ENCODE measurements at regions not wholly inside any gene's neighbourhood (a gene's known extent, or its start where the extent isn't known, plus 50 kb on each side); places are given as distances from the start of the nearest gene placed in this dataset.

- TF ChIP-seq CTCF (IDR thresholded peaks at IDR 0.05) (no peak), ZFX (IDR thresholded peaks at IDR 0.05; ENCODE audit: borderline replicate concordance) (no peak)
- H3K27ac ChIP-seq: no peak overlapping the region
Measured at GRCh38 chr5:68793993-68794392, 299.8 kb upstream of the SLC30A5 start.

DNA sequence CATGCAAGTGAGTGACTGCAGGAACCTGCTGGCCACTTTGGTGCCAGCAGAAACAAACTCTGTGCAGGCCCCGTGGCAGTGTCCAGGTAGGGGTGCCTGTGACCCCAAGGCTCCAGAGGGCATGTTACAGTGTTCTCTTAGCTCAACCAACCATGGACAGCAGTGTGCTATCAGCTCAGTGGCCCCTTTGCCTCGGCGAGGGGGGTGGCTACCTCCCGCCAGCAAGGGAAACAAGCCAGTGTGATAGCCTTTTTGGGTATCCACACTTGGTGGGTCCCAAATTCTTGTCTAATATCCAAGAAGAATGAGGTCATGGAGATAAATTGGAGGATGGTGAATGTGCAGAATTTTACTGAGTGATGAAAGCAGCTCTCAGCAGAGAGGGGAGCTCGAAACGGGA is 298.6 kb upstream of the SLC30A5 start:
- no peak for TF ChIP-seq ZFX (IDR thresholded peaks at IDR 0.05; ENCODE audit: borderline replicate concordance)
- no peak for TF ChIP-seq CTCF (IDR thresholded peaks at IDR 0.05)
- no peak overlapping the region for H3K27ac ChIP-seq

DNA sequence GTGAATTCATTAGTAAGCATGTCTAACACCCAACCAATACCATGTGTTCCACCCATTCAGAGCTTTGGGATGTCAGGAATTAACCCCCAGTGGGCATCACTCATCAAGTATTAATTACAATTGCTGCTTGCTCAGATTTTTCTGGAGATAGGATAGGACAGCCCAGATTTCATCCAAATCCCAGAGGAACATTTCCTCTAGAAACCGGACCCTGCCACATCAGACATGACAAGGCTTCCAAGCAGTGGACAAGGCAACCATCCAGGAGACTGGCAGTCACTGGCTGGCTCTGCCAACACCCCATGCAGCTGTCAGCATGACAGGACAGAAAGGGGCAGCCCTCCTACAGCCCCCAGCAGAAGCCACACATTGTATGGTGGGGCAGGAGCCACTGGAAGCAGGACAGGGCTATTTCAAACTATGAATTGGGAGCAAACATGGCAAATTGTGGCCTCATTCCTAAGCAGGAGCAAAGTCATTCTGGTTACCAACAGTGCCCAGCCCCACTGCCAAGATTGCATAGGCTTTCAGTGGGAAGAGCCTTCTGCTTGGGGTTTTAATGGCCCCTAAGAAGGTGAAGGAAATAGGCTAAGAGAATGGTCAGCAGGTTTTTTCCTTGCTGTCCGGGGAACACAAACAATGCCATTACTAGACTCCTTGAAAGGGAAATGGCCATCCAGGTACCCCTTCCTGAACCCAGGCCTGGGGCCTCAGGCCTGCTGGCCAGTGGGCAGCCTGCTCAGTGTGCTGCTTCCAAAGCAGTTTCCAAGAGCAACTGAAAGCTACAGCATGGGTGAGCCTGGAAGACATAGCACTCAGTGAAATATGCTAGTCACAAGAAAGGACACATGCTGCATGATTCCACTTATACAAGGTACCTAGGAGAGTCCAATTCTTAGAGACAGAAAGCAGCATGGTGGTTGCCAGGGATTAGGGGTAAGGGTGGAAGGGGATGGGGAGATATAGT is 294.7 kb upstream of the SLC30A5 start:
- TF ChIP-seq ZFX (IDR thresholded peaks at IDR 0.05; ENCODE audit: borderline replicate concordance) (no peak), CTCF (IDR thresholded peaks at IDR 0.05) (no peak)
- no peak overlapping the region for H3K27ac ChIP-seq

DNA sequence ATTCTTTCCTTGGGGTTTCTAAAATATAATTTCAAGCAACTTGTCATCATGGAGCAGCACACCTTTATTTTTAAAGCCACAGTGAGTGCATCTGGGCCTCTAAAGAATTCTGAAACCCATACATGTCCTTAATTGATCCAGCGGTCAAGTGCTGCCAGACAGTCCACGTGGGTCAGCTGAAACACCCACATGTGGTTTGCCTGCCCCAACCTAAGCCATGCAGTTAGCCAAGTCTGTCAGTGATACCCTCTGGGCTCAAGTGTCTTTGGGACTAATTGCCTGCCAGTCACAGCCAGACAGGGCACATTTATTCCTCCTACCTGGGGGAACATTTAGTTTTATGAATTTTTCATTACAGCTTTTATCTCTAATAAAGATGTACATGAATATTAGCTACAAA is 291.4 kb upstream of the SLC30A5 start:
- TF ChIP-seq CTCF (IDR thresholded peaks at IDR 0.05) (no peak), ZFX (IDR thresholded peaks at IDR 0.05; ENCODE audit: borderline replicate concordance) (no peak)
- no peak overlapping the region for H3K27ac ChIP-seq

DNA sequence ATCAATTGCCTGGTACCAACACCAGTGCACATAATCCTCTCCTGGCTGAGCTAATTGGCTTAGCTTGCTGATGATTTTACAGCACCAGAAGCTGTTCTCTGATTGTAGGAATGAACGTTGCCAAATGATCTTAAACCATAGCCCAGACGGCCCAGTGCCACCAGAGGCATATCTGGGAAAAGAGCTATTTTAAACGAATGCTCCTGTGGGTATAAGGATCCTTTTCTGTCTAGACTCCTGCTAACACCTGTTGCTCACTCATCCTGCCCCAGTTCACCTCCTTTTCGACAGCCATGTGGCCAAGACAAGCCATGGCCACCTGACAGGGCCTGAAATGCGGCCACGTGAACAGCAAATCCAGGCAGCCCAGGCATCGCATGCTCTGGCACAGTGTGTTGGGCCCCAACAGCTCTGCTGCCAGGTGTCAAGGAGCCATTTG is 289.9 kb upstream of the SLC30A5 start:
- no peak overlapping the region for H3K27ac ChIP-seq
- no peak for TF ChIP-seq CTCF (IDR thresholded peaks at IDR 0.05)
- no peak for TF ChIP-seq ZFX (IDR thresholded peaks at IDR 0.05; ENCODE audit: borderline replicate concordance)

GRCh38 chr5:68804343-68804742 is 289.5 kb upstream of the SLC30A5 start:
- TF ChIP-seq CTCF (IDR thresholded peaks at IDR 0.05) (no peak), ZFX (IDR thresholded peaks at IDR 0.05; ENCODE audit: borderline replicate concordance) (no peak)
- H3K27ac ChIP-seq: no peak overlapping the region

DNA sequence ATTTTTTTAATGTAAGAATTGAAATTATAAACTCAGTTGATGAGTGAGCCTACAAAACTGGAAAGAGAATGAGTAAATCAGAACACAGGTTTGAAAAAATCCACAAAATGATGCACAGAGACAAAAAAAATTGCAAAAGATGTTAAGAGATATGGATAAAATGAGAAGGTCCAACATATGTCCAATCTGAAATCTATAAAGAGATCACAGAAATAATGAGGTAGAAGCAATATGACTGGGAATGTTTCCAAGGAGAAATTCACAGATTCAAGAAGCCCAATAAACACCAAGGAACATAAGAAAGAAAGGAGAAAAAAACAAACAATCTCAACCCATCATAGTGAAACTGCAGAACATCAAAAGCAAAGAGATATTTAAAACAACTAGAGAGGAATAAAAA is 288.4 kb upstream of the SLC30A5 start:
- H3K27ac ChIP-seq: no peak overlapping the region
- TF ChIP-seq ZFX (IDR thresholded peaks at IDR 0.05; ENCODE audit: borderline replicate concordance) (no peak), CTCF (IDR thresholded peaks at IDR 0.05) (no peak)
